GM23338 (cell line): ENCODE measurements at regions not wholly inside any gene's neighbourhood (a gene's known extent, or its start where the extent isn't known, plus 50 kb on each side); places are given as distances from the start of the nearest gene placed in this dataset.
A peak's percentile ranks its signal among the peaks of the same experiment; 100 is the strongest.

Experiments used
- ATAC-seq: fragments of 200-7000 bp; cut with Tn5 transposase; 3 replicates; pipeline ENCODE4 v1.9.1; 2020
- DNase-seq: peaks from one replicate; pipeline ENCODE4 v3.0.0-alpha.2; 2015; ENCODE audit warnings: low spot score
- H2AFZ ChIP-seq: fragments of 200-600 bp; sonication (generic); 2 replicates; pipeline ENCODE4 v1.8.0; 2016; ENCODE audit warnings: antibody characterized with exemption, mild to moderate bottlenecking, moderate library complexity
- H3F3A ChIP-seq: fragments of 200-600 bp; sonication (generic); replicated peaks from 2 replicates; pipeline ENCODE4 v1.8.0; 2017; ENCODE audit warnings: antibody characterized with exemption, mixed run types, low read depth
- H3K27ac ChIP-seq: fragments of 200-600 bp; sonication (generic); 2 replicates; pipeline ENCODE4 v1.6.1; 2016; ENCODE audit warnings: low read depth
- H3K27me3 ChIP-seq: fragments of 200-600 bp; sonication (generic); 2 replicates; pipeline ENCODE4 v1.8.0; 2016; ENCODE audit warnings: mild to moderate bottlenecking, mixed run types, moderate library complexity; ENCODE audit not compliant: insufficient read depth
- H3K36me3 ChIP-seq: fragments of 200-600 bp; sonication (generic); 2 replicates; pipeline ENCODE4 v1.8.0; 2016; ENCODE audit warnings: mild to moderate bottlenecking; ENCODE audit not compliant: insufficient read depth
- H3K4me1 ChIP-seq: fragments of 200-600 bp; sonication (generic); 2 replicates; pipeline ENCODE4 v1.8.0; 2016; ENCODE audit warnings: mild to moderate bottlenecking, moderate library complexity; ENCODE audit not compliant: insufficient read depth
- H3K4me2 ChIP-seq: fragments of 200-600 bp; sonication (generic); 2 replicates; pipeline ENCODE4 v1.7.1; 2017; ENCODE audit warnings: mixed run types
- H3K4me3 ChIP-seq: fragments of 200-600 bp; sonication (generic); 2 replicates; pipeline ENCODE4 v1.6.1; 2016; ENCODE audit warnings: mixed run types
- H3K79me2 ChIP-seq: fragments of 200-600 bp; sonication (generic); replicated peaks from 2 replicates; pipeline ENCODE4 v1.8.0; 2017; ENCODE audit warnings: mild to moderate bottlenecking; ENCODE audit not compliant: insufficient read depth
- H3K9me2 ChIP-seq: fragments of 200-600 bp; sonication (generic); 2 replicates; pipeline ENCODE4 v1.8.0; 2017; ENCODE audit not compliant: insufficient read depth
- H4K20me1 ChIP-seq: fragments of 200-600 bp; sonication (generic); replicated peaks from 2 replicates; pipeline ENCODE4 v1.8.0; 2017; ENCODE audit warnings: mild to moderate bottlenecking; ENCODE audit not compliant: insufficient read depth
- H3K27ac Mint-ChIP-seq: 2 replicates; pipeline ENCODE4 v1.8.0; 2020; ENCODE audit warnings: inconsistent platforms, mild to moderate bottlenecking, moderate library complexity, mixed read lengths
- H3K27me3 Mint-ChIP-seq: 3 replicates; pipeline ENCODE4 v1.8.0; 2022; ENCODE audit warnings: low read depth, mild to moderate bottlenecking, moderate library complexity, mixed read lengths, inconsistent platforms; ENCODE audit not compliant: insufficient read depth, poor library complexity
- H3K36me3 Mint-ChIP-seq: 3 replicates; pipeline ENCODE4 v1.8.0; 2021; ENCODE audit warnings: low read depth, mild to moderate bottlenecking, inconsistent platforms, moderate library complexity, mixed read lengths
- H3K4me1 Mint-ChIP-seq: 3 replicates; pipeline ENCODE4 v1.8.0; 2020; ENCODE audit warnings: mild to moderate bottlenecking, inconsistent platforms, mixed read lengths
- H3K4me3 Mint-ChIP-seq: 3 replicates; pipeline ENCODE4 v1.8.0; 2021; ENCODE audit warnings: moderate library complexity, mild to moderate bottlenecking, inconsistent platforms, mixed read lengths
- H3K9me3 Mint-ChIP-seq: 3 replicates; pipeline ENCODE4 v1.8.0; 2020; ENCODE audit warnings: moderate library complexity, mild to moderate bottlenecking, inconsistent platforms, mixed read lengths
- CREB1 ChIP-seq: fragments of 250-450 bp; sonication (Bioruptor Pico); IDR thresholded peaks from 2 replicates; pipeline ENCODE4 v1.5.0; 2020; ENCODE audit warnings: low read depth, mild to moderate bottlenecking, moderate library complexity
- EZH2phosphoT487 ChIP-seq: fragments of 200-600 bp; sonication (generic); IDR thresholded peaks from one replicate; pipeline ENCODE4 v1.8.1; 2018; ENCODE audit warnings: antibody characterized with exemption; ENCODE audit not compliant: unreplicated experiment
- STAT1 ChIP-seq: IDR thresholded peaks from one replicate; pipeline ENCODE4 v1.6.1; 2016; ENCODE audit warnings: antibody characterized with exemption; ENCODE audit not compliant: unreplicated experiment
- TF ChIP-seq, protein P1 (sequence below), 2 experiments: fragments of 200-600 bp in 1 of 2; sonication (generic) in 1 of 2; conservative IDR thresholded peaks; 2 replicates each; pipeline versions ENCODE4 v1.5.1 to v1.6.1; 2016 to 2017; ENCODE audit warnings: antibody characterized with exemption in 2 of 2, low read depth in 2 of 2, mild to moderate bottlenecking in 2 of 2, moderate library complexity in 1 of 2
- TF ChIP-seq, protein P2 (sequence below): IDR thresholded peaks from one replicate; pipeline ENCODE4 v1.6.1; 2018; ENCODE audit warnings: antibody characterized with exemption; ENCODE audit not compliant: unreplicated experiment
- TF ChIP-seq, protein P3 (sequence below): IDR thresholded peaks from 2 replicates; pipeline ENCODE4 v1.6.1; 2016; ENCODE audit warnings: antibody characterized with exemption

DNA sequence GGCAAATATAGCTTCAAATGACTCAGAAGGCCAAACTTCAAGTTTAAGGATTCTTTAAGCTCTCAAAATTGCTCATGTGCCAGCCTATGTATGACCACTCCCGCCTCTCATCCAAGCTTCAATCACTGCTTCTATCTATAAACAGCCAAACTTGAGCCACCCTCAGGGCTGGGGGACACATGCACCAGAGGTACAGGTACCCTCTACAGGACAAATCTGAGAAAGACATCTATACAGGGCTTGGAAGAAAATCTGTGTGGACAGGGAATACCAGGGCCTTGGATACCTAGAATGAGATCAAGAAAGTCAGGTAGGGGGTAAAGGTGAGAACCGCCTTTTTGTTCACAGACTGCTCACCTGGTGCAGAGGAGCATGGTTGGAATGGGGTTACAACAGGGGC is 217.9 kb downstream of the ATPSCKMT start:
- H2AFZ ChIP-seq: no peak overlapping the region
- Mint-ChIP-seq H3K9me3 (no peaks in the 10 kb centered on the region; the same call in 2 of the 3 replicates), H3K36me3 (peaks cover 3% of the 10 kb centered on the region; the same call in 1 of the 3 replicates), H3K4me3 (no peak overlapping the region), H3K27me3 (no peaks in the 10 kb centered on the region), H3K27ac (no peak overlapping the region), H3K4me1 (no peaks in the 10 kb centered on the region)
- no peaks in the 10 kb centered on the region for H3K36me3 ChIP-seq
- H3K4me2 ChIP-seq: no peak overlapping the region
- DNase-seq: peak; percentile 22
- no peak overlapping the region for H3K4me3 ChIP-seq
- H3K27me3 ChIP-seq: no peaks in the 10 kb centered on the region
- no peaks in the 10 kb centered on the region for H3K4me1 ChIP-seq
- no peaks in the 10 kb centered on the region for H3F3A ChIP-seq
- no peak for ATAC-seq
- TF ChIP-seq, protein P1, sequence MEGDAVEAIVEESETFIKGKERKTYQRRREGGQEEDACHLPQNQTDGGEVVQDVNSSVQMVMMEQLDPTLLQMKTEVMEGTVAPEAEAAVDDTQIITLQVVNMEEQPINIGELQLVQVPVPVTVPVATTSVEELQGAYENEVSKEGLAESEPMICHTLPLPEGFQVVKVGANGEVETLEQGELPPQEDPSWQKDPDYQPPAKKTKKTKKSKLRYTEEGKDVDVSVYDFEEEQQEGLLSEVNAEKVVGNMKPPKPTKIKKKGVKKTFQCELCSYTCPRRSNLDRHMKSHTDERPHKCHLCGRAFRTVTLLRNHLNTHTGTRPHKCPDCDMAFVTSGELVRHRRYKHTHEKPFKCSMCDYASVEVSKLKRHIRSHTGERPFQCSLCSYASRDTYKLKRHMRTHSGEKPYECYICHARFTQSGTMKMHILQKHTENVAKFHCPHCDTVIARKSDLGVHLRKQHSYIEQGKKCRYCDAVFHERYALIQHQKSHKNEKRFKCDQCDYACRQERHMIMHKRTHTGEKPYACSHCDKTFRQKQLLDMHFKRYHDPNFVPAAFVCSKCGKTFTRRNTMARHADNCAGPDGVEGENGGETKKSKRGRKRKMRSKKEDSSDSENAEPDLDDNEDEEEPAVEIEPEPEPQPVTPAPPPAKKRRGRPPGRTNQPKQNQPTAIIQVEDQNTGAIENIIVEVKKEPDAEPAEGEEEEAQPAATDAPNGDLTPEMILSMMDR (conservative IDR thresholded peaks at IDR 0.05; ENCODE audit: low read depth in 2 of 2): 0 out of 4 replicates have a peak, but pooled peaks of 1 of the 2 experiments have one; percentile 14
- TF ChIP-seq EZH2phosphoT487 (no peak), STAT1 (no peak)
- H3K9me2 ChIP-seq: peaks cover 9% of the 10 kb centered on the region; the same call in 1 of the 2 replicates
- no peaks in the 10 kb centered on the region for H4K20me1 ChIP-seq
- H3K79me2 ChIP-seq: no peaks in the 10 kb centered on the region
- H3K27ac ChIP-seq: no peak overlapping the region

DNA sequence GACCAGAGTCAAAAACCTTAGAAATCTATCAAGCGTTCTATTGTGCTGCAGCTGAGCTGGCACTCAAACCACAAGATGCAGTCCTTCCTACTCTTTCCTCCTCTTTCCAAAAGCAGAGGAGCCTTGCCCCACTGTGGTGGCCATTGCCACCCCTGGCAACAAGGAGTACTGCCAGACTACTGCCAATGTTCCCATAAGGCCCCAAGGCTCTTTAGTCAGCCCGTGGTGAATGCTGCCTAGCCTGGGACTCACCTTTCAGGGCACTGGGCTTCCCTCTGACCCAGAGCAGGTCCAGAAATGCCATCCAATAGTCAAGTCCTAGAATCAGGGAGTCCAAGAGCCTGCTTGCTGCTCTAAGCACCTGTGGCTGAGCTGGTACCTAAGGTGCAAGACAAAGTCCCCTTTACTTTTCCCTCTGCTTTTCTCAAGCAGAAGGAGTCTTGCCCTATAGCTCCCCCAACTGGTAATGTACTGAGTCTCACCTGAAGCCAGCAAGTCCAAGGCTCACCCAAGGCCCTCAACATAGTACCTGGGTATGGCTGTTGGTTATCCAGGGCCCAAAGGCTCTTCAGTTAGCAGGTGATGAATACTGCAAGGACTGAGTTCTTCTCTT is 219.4 kb downstream of the ATPSCKMT start:
- H3K4me2 ChIP-seq: no peak overlapping the region
- no peaks in the 10 kb centered on the region for H3F3A ChIP-seq
- no peaks in the 10 kb centered on the region for H4K20me1 ChIP-seq
- no peak overlapping the region for H3K27ac ChIP-seq
- ATAC-seq: peak; percentile 96
- H3K27me3 ChIP-seq: no peaks in the 10 kb centered on the region
- H2AFZ ChIP-seq: 0 out of 2 replicates have a peak overlapping the region, but pooled peaks have one; percentile 64
- DNase-seq: peak; percentile 77
- H3K27ac Mint-ChIP-seq: no peak overlapping the region
- no peaks in the 10 kb centered on the region for H3K4me1 Mint-ChIP-seq
- H3K4me1 ChIP-seq: no peaks in the 10 kb centered on the region
- no peaks in the 10 kb centered on the region for H3K9me2 ChIP-seq
- H3K4me3 Mint-ChIP-seq: no peak overlapping the region
- peaks cover 6% of the 10 kb centered on the region; the same call in 2 of the 3 replicates for H3K36me3 Mint-ChIP-seq
- H3K4me3 ChIP-seq: no peak overlapping the region
- H3K79me2 ChIP-seq: no peaks in the 10 kb centered on the region
- H3K9me3 Mint-ChIP-seq: peaks cover 3% of the 10 kb centered on the region; the same call in 2 of the 3 replicates
- TF ChIP-seq, protein P1 (conservative IDR thresholded peaks at IDR 0.05; ENCODE audit: low read depth in 2 of 2): peak; percentile 71 to 83
- TF ChIP-seq CREB1 (CRISPR knock-in tag): no peak
- no peaks in the 10 kb centered on the region for H3K36me3 ChIP-seq
- no peaks in the 10 kb centered on the region for H3K27me3 Mint-ChIP-seq

DNA sequence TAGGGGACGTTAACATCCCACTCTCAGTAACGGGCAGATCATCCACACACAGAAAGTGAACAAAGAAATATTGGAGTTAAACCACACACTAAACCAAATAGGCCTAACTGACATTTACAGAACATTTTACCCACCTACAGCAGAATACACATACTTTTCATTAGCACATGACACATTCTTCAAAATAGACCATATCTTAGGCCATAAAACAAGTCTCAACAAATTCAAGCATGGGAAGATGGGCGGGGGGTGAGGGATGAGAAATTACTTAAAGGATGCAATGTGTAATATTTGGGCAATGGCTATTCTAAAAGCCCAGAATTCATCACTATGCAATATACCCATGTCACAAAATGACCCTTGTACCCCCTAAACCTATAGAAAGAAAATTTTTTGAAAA is 226.2 kb downstream of the ATPSCKMT start:
- no peak for DNase-seq
- H3K36me3 Mint-ChIP-seq: peaks cover 6% of the 10 kb centered on the region; the same call in 1 of the 3 replicates
- TF ChIP-seq, protein P2, sequence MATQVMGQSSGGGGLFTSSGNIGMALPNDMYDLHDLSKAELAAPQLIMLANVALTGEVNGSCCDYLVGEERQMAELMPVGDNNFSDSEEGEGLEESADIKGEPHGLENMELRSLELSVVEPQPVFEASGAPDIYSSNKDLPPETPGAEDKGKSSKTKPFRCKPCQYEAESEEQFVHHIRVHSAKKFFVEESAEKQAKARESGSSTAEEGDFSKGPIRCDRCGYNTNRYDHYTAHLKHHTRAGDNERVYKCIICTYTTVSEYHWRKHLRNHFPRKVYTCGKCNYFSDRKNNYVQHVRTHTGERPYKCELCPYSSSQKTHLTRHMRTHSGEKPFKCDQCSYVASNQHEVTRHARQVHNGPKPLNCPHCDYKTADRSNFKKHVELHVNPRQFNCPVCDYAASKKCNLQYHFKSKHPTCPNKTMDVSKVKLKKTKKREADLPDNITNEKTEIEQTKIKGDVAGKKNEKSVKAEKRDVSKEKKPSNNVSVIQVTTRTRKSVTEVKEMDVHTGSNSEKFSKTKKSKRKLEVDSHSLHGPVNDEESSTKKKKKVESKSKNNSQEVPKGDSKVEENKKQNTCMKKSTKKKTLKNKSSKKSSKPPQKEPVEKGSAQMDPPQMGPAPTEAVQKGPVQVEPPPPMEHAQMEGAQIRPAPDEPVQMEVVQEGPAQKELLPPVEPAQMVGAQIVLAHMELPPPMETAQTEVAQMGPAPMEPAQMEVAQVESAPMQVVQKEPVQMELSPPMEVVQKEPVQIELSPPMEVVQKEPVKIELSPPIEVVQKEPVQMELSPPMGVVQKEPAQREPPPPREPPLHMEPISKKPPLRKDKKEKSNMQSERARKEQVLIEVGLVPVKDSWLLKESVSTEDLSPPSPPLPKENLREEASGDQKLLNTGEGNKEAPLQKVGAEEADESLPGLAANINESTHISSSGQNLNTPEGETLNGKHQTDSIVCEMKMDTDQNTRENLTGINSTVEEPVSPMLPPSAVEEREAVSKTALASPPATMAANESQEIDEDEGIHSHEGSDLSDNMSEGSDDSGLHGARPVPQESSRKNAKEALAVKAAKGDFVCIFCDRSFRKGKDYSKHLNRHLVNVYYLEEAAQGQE: no peak
- TF ChIP-seq, protein P1 (conservative IDR thresholded peaks at IDR 0.05; ENCODE audit: low read depth in 2 of 2): no peak
- TF ChIP-seq, protein P3, sequence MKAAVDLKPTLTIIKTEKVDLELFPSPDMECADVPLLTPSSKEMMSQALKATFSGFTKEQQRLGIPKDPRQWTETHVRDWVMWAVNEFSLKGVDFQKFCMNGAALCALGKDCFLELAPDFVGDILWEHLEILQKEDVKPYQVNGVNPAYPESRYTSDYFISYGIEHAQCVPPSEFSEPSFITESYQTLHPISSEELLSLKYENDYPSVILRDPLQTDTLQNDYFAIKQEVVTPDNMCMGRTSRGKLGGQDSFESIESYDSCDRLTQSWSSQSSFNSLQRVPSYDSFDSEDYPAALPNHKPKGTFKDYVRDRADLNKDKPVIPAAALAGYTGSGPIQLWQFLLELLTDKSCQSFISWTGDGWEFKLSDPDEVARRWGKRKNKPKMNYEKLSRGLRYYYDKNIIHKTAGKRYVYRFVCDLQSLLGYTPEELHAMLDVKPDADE: no peak

More for the DNA sequence above, 226.2 kb downstream of the ATPSCKMT start:
- H3K4me3 Mint-ChIP-seq: no peak overlapping the region
- peaks cover 9% of the 10 kb centered on the region; the same call in 2 of the 3 replicates for H3K9me3 Mint-ChIP-seq
- no peaks in the 10 kb centered on the region for H3K36me3 ChIP-seq
- no peak overlapping the region for H3K27ac ChIP-seq
- H3K27me3 ChIP-seq: no peaks in the 10 kb centered on the region
- peaks cover 3% of the 10 kb centered on the region for H3K27me3 Mint-ChIP-seq
- H3K4me3 ChIP-seq: no peak overlapping the region
- H3K4me1 ChIP-seq: no peaks in the 10 kb centered on the region
- no peaks in the 10 kb centered on the region for H3K79me2 ChIP-seq
- no peak for ATAC-seq
- H2AFZ ChIP-seq: no peak overlapping the region
- no peaks in the 10 kb centered on the region for H3F3A ChIP-seq
- H4K20me1 ChIP-seq: no peaks in the 10 kb centered on the region
- no peak overlapping the region for H3K27ac Mint-ChIP-seq
- no peak overlapping the region for H3K4me2 ChIP-seq
- no peaks in the 10 kb centered on the region for H3K9me2 ChIP-seq
- no peaks in the 10 kb centered on the region for H3K4me1 Mint-ChIP-seq
